ENCODE measurements at regions not wholly inside any gene's neighbourhood (a gene's known extent, or its start where the extent isn't known, plus 50 kb on each side); places are given as distances from the start of the nearest gene placed in this dataset.

- Histone ChIP-seq H3K4me3 (ENCODE audit: low read depth in 1 of 3, low read length in 3 of 3) (no peak overlapping the region), H3K4me1 (ENCODE audit: control insufficient read depth in 4 of 4, insufficient read depth in 4 of 4, low read length in 3 of 4) (no peaks in the 10 kb centered on the region), H3K9me3 (ENCODE audit: control insufficient read depth in 4 of 4, low read length in 3 of 4) (no peaks in the 10 kb centered on the region), H3K9ac (ENCODE audit: low read depth in 1 of 2, low read length in 2 of 2) (no peak overlapping the region), H3K36me3 (ENCODE audit: control insufficient read depth in 4 of 4, insufficient read depth in 3 of 4, low read depth in 1 of 4, low read length in 3 of 4) (no peaks in the 10 kb centered on the region), H3K27ac (ENCODE audit: low read depth in 1 of 2, low read length in 2 of 2) (no peak overlapping the region), H3K27me3 (ENCODE audit: control insufficient read depth in 4 of 4, insufficient read depth in 4 of 4, low read length in 3 of 4) (peaks cover 0 to 2% (median under 1%) of the 10 kb centered on the region in 4 donors)
- TF ChIP-seq ZBTB33 (IDR thresholded peaks at IDR 0.05): no peak
- no peak for TF ChIP-seq EGR1 (IDR thresholded peaks at IDR 0.05; ENCODE audit: low read depth in 2 of 2)
- no peak for TF ChIP-seq RAD21 (IDR thresholded peaks at IDR 0.05)
- TF ChIP-seq TAF1 (conservative IDR thresholded peaks at IDR 0.05): no peak
- TF ChIP-seq SP1 (IDR thresholded peaks at IDR 0.05): no peak
- TF ChIP-seq FOXA1 (IDR thresholded peaks at IDR 0.05): no peak
- TF ChIP-seq HNF4A (conservative IDR thresholded peaks at IDR 0.05): no peak
- TF ChIP-seq RXRA (IDR thresholded peaks at IDR 0.05): no peak
- no peak for TF ChIP-seq FOXA2 (IDR thresholded peaks at IDR 0.05)
- no peak for TF ChIP-seq GABPA (IDR thresholded peaks at IDR 0.05 in 1 of 2, conservative IDR thresholded peaks at IDR 0.05 in 1 of 2)
- TF ChIP-seq ATF3 (IDR thresholded peaks at IDR 0.05): no peak
- no peak for TF ChIP-seq YY1 (IDR thresholded peaks at IDR 0.05)
- no peak for TF ChIP-seq CTCF (IDR thresholded peaks at IDR 0.05; ENCODE audit: low read depth, low read length, missing input control)
- TF ChIP-seq JUND (IDR thresholded peaks at IDR 0.05): no peak
- TF ChIP-seq HNF4G (IDR thresholded peaks at IDR 0.05): no peak
- no peak for TF ChIP-seq MAX (IDR thresholded peaks at IDR 0.05)
- no peak for TF ChIP-seq REST (IDR thresholded peaks at IDR 0.05)
- no peak for TF ChIP-seq NR2F2 (IDR thresholded peaks at IDR 0.05)
- WGBS: 82% methylated on average over 5 of the region's 5 CpGs
- DNase-seq (ENCODE audit: low spot score): no peak
Measured at GRCh38 chr3:70726096-70726938, 413.9 kb upstream of the MDFIC2 start.

Data from liver (tissue), 8 donors.